ENCODE measurements at regions not wholly inside any gene's neighbourhood (a gene's known extent, or its start where the extent isn't known, plus 50 kb on each side); places are given as distances from the start of the nearest gene placed in this dataset.
A peak's percentile ranks its signal among the peaks of the same experiment; 100 is the strongest.

GRCh38 chr2:238593678-238594077, 167.0 kb downstream of the ASB1 start:
- TF ChIP-seq CTCF (IDR thresholded peaks at IDR 0.05) (no peak), EP300 (IDR thresholded peaks at IDR 0.05) (no peak), POLR2AphosphoS5 (IDR thresholded peaks at IDR 0.05) (no peak), POLR2A (IDR thresholded peaks at IDR 0.05; ENCODE audit: low read depth) (no peak)
- 93% methylated on average over 9 of the region's 9 CpGs for WGBS

GRCh38 chr2:238594796-238595749, 168.3 kb downstream of the ASB1 start:
- TF ChIP-seq POLR2AphosphoS5 (IDR thresholded peaks at IDR 0.05), result no peak
- TF ChIP-seq CTCF (IDR thresholded peaks at IDR 0.05), result no peak
- no peak for TF ChIP-seq POLR2A (IDR thresholded peaks at IDR 0.05; ENCODE audit: low read depth)
- no peak for TF ChIP-seq EP300 (IDR thresholded peaks at IDR 0.05)
- H3K27me3 ChIP-seq, result no peaks in the 10 kb centered on the region
- H3K4me3 ChIP-seq, result no peak overlapping the region
- no peaks in the 10 kb centered on the region for H3K36me3 ChIP-seq
- intact Hi-C loops (cut with DNase I), result loop anchor here (5.0 kb wide), 1 partner anchor 192 kb away; no protein-coding TSS in a partner anchor
- 95% methylated on average over 11 of the region's 13 CpGs for WGBS
- DNase-seq (ENCODE audit: extremely low spot score), result peak; percentile 80
- H3K9me3 ChIP-seq, result no peaks in the 10 kb centered on the region
- H3K4me1 ChIP-seq, result peaks cover 17 to 53% (median 50%) of the 10 kb centered on the region in 4 donors
- peak overlapping the region; percentile 87 to 91 (median 89) for H3K27ac ChIP-seq (replicated peaks in 1 of 4)

More at GRCh38 chr2:238593678-238594077, 167.0 kb downstream of the ASB1 start:
- Histone ChIP-seq H3K27ac (replicated peaks in 1 of 4) (no peak overlapping the region), H3K4me3 (no peak overlapping the region), H3K27me3 (no peaks in the 10 kb centered on the region), H3K4me1 (peaks cover 17 to 39% (median 36%) of the 10 kb centered on the region in 4 donors), H3K9me3 (no peaks in the 10 kb centered on the region), H3K36me3 (no peaks in the 10 kb centered on the region)
- DNase-seq (ENCODE audit: extremely low spot score), result peak; percentile 60
- intact Hi-C loops (cut with DNase I), result no loop called here

- Histone ChIP-seq H3K27me3 (no peaks in the 10 kb centered on the region), H3K36me3 (no peaks in the 10 kb centered on the region), H3K4me3 (no peak overlapping the region), H3K9me3 (no peaks in the 10 kb centered on the region), H3K4me1 (peaks cover 18 to 61% (median 59%) of the 10 kb centered on the region in 4 donors), H3K27ac (replicated peaks in 1 of 4) (peak overlapping the region; percentile 87 to 91 (median 89))
- TF ChIP-seq POLR2AphosphoS5 (IDR thresholded peaks at IDR 0.05), result no peak
- intact Hi-C loops (cut with DNase I), result loop anchor here (2.0 to 5.0 kb wide), 2 partner anchors 133 to 191 kb away; no protein-coding TSS in a partner anchor
- DNase-seq (ENCODE audit: extremely low spot score), result peak; percentile 90
- WGBS, result 87% methylated on average over 20 of the region's 20 CpGs
These were observed 169.2 kb downstream of the ASB1 start for GRCh38 chr2:238595750-238596570.

- no peaks in the 10 kb centered on the region for H3K9me3 ChIP-seq
- peak overlapping the region in 1 of 4 donors; percentile 17 for H3K4me3 ChIP-seq
- peaks cover 27 to 70% (median 68%) of the 10 kb centered on the region in 4 donors for H3K4me1 ChIP-seq
- H3K27me3 ChIP-seq, result no peaks in the 10 kb centered on the region
- 32% methylated on average over 24 of the region's 24 CpGs for WGBS
- peak overlapping the region; percentile 87 to 91 (median 89) for H3K27ac ChIP-seq (replicated peaks in 1 of 4)
- H3K36me3 ChIP-seq, result no peaks in the 10 kb centered on the region
- intact Hi-C loops (cut with DNase I), result loop anchor here (2.0 to 5.0 kb wide), 2 partner anchors 132 to 190 kb away; no protein-coding TSS in a partner anchor
- TF ChIP-seq POLR2AphosphoS5 (IDR thresholded peaks at IDR 0.05) (peak; percentile 87 to 95), CTCF (IDR thresholded peaks at IDR 0.05) (no peak), EP300 (IDR thresholded peaks at IDR 0.05) (peak; percentile 94), POLR2A (IDR thresholded peaks at IDR 0.05; ENCODE audit: low read depth) (peak; percentile 19)
- peak; percentile 90 for DNase-seq (ENCODE audit: extremely low spot score)
These were observed 170.1 kb downstream of the ASB1 start for GRCh38 chr2:238596571-238597551.

All from esophagus muscularis mucosa (tissue), 4 donors.